Choroid plexus epithelial cell (primary cell): ENCODE measurements at regions not wholly inside any gene's neighbourhood (a gene's known extent, or its start where the extent isn't known, plus 50 kb on each side); places are given as distances from the start of the nearest gene placed in this dataset.

Experiments used
- DNase-seq: peaks from one replicate; pipeline ENCODE4 v3.0.0-alpha.2; 2010; ENCODE audit warnings: low read depth
- H3K4me3 ChIP-seq: 2 replicates; pipeline ENCODE4 v1.5.1; 2011; ENCODE audit warnings: low read depth, mild to moderate bottlenecking, control low read depth, low read length, moderate library complexity
- TF ChIP-seq, protein P1 (sequence below): conservative IDR thresholded peaks from 2 replicates; pipeline ENCODE4 v1.5.1; 2011; ENCODE audit warnings: low read depth, mild to moderate bottlenecking, control low read depth, inconsistent platforms, low read length, moderate library complexity

DNA sequence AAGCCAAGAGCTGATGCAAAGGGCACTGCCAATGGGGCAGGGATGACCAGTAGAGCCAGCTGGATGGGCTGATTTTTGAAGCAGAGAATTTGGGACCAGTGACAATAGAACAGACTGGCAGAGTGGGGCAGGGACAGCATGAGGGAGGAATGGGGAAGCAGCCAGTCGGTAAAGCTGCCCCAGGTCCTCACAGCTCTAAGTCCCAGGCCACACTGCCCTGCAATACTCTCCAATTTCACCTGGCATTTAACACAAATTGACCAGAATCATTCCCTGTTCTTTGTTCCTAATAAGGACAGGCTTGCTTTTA, 186.9 kb downstream of the CTTN start:
- TF ChIP-seq, protein P1, sequence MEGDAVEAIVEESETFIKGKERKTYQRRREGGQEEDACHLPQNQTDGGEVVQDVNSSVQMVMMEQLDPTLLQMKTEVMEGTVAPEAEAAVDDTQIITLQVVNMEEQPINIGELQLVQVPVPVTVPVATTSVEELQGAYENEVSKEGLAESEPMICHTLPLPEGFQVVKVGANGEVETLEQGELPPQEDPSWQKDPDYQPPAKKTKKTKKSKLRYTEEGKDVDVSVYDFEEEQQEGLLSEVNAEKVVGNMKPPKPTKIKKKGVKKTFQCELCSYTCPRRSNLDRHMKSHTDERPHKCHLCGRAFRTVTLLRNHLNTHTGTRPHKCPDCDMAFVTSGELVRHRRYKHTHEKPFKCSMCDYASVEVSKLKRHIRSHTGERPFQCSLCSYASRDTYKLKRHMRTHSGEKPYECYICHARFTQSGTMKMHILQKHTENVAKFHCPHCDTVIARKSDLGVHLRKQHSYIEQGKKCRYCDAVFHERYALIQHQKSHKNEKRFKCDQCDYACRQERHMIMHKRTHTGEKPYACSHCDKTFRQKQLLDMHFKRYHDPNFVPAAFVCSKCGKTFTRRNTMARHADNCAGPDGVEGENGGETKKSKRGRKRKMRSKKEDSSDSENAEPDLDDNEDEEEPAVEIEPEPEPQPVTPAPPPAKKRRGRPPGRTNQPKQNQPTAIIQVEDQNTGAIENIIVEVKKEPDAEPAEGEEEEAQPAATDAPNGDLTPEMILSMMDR: no peak
- no peak for DNase-seq

DNA sequence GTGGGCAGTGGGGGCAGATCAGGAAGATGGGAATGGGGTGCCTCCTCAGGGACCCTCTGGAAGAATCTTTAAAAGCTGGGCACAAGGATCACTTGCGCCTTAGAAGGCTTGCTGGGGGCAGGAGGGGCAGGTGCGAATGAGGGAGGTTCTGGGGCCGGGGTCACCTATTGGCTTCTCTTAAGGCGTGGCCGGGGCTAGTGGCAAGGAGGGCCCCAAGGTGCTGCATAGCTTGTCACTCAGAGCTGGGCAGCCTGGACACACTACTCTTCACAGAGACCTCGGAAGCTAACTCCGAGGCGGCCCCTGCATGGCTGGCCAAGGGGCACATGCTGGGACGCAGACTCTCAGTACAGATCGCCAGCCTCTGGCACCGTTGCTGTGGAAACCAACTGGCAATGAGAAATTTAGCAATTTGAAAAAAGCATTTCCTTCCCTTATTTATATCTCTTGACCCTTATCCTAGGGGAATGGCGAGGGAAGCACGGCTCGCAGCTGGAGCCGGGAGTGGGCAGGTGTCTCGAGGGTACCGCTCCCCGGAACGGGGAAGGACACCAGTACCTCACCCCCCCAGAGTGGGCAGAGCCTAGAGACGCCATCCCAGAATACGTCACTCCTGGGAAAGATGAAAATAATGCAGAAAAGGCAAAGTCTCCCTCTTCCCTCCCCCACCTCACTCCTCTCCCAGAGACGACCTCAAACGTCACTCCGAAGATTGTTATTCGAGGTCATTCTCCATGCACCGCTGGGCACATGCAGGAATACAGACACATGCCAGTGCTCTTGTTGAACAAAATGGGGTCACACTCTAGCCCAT, 188.1 kb downstream of the CTTN start:
- no peak for DNase-seq
- TF ChIP-seq, protein P1: no peak
- H3K4me3 ChIP-seq: no peak overlapping the region

More for the DNA sequence above, 186.9 kb downstream of the CTTN start:
- H3K4me3 ChIP-seq: no peak overlapping the region

DNA sequence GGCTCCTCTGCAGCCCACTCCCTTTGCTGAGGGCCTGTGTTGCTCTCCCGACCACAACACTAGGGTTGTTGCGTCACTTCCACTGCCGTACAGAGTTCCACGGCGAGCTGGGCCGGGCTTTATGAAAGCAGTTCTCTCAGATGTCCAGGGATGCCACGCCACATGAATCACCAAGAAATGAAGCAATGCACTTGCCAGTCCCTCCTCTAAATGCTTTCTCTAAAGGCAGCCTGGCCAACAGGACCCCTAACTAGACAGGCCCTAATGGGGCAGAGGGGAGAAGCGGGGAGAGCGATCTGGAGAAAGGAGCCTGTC, 188.7 kb downstream of the CTTN start:
- TF ChIP-seq, protein P1: no peak
- no peak overlapping the region for H3K4me3 ChIP-seq
- DNase-seq: no peak

DNA sequence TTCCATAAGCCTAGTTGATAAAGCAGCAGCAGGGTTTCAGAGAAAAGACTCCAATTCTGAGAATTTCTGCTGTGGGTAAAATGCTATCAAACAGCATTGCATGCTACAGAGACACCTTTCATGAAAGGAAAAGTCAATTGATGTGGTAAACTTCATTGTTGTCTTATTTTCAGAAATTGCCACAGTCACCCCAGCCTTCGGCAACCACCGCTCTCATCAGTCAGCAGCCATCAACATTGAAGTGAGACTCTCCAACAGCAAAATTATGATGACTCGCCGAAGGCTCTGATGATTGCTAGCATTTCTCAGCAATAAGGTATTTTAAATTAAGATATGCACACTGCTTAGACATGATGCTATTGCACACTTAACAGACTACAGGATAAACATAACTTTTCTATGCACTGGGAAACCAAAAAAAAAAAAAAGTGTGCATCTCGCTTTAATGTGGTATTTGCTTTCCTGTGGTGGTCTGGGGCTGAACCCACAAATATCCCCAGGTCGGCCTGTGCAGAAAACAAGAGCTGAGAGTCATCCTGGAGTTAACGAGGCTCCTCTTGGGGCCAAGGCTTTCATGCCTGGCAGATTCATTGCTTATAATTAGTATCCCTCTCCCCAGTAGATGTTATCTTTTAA, 192.1 kb downstream of the CTTN start:
- H3K4me3 ChIP-seq: no peak overlapping the region
- no peak for DNase-seq
- TF ChIP-seq, protein P1: no peak

DNA sequence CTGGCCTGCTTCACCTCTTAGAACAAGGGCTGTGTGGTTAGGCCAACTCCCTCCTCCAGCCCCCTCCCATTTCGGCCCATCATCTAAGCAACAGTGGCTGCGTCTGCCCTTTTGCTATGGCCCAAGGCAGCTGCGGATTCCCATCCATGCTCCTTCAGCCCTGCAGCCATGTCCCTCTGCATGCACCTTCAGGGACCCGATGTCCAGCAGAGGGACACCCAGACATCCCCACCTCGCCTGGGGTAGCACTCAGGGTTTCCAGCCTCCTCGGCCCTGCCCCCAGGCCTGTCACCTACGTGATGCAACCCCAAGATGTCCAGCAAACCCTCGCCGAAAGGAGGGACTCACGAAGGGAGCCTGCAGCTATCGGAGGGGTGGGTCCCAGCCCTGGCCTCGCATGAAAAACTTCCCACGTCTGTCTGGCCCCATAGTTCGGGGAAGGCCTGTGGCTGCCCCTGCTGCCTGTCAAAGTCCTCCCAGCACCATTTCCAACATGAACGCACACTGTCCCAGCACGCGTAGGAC, 194.4 kb downstream of the CTTN start:
- no peak overlapping the region for H3K4me3 ChIP-seq
- DNase-seq: no peak
- TF ChIP-seq, protein P1: no peak

DNA sequence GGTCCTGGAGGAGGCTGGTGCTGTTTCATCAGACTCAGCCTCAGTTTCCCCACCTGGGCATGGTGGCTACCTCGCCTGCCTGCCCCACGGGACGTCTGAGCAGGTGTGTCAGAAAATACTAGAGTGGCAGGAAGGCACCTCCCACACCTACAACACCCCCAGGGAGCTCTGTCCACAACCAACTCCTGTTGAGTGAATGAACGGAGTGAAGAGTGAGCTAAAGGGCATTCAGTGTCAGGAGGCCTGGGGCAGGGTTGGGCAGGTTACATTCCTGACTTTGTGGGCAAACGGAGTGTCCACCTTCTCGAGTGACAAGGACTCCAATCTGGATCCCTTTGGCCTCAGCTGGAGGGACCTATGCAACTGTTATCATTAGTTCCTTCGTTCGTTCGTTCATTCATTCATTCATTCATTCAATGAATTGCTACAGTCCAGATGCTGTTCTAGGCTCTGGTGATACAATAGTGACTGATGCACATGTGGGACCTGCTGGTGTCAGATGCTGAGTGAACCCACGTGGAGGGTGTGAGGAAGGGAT, 195.2 kb downstream of the CTTN start:
- DNase-seq: no peak
- no peak overlapping the region for H3K4me3 ChIP-seq
- TF ChIP-seq, protein P1: no peak
